GM12872 (cell line): ENCODE measurements at regions not wholly inside any gene's neighbourhood (a gene's known extent, or its start where the extent isn't known, plus 50 kb on each side); places are given as distances from the start of the nearest gene placed in this dataset.

Experiments used
- TF ChIP-seq, protein P1 (sequence below): IDR thresholded peaks from 3 replicates; pipeline ENCODE4 v1.5.1; 2011; ENCODE audit warnings: low read depth, mild to moderate bottlenecking, low read length, moderate library complexity; ENCODE audit not compliant: insufficient read depth

DNA sequence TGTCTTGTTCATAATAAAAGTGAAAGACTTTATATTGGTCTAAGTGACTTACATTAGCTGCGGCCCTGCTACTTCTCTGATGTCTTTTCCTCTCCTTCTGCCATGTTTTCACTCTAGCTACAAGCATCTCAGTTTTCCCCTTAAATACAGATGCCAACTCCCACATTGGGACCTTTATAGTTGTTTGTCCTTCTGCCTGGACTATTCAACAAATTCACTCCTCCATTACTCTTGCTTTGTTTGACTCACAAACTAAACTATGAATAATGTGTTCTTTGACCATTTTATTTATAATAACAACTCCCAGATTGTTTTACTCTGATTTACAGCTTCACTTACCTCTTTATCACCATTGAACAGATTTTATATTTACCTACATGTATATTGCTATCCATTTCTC, 1369.9 kb downstream of the SI start:
- TF ChIP-seq, protein P1, sequence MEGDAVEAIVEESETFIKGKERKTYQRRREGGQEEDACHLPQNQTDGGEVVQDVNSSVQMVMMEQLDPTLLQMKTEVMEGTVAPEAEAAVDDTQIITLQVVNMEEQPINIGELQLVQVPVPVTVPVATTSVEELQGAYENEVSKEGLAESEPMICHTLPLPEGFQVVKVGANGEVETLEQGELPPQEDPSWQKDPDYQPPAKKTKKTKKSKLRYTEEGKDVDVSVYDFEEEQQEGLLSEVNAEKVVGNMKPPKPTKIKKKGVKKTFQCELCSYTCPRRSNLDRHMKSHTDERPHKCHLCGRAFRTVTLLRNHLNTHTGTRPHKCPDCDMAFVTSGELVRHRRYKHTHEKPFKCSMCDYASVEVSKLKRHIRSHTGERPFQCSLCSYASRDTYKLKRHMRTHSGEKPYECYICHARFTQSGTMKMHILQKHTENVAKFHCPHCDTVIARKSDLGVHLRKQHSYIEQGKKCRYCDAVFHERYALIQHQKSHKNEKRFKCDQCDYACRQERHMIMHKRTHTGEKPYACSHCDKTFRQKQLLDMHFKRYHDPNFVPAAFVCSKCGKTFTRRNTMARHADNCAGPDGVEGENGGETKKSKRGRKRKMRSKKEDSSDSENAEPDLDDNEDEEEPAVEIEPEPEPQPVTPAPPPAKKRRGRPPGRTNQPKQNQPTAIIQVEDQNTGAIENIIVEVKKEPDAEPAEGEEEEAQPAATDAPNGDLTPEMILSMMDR, result no peak

- TF ChIP-seq, protein P1, result no peak
Observed at GRCh38 chr3:163707659-163708058, 1370.6 kb downstream of the SI start.

DNA sequence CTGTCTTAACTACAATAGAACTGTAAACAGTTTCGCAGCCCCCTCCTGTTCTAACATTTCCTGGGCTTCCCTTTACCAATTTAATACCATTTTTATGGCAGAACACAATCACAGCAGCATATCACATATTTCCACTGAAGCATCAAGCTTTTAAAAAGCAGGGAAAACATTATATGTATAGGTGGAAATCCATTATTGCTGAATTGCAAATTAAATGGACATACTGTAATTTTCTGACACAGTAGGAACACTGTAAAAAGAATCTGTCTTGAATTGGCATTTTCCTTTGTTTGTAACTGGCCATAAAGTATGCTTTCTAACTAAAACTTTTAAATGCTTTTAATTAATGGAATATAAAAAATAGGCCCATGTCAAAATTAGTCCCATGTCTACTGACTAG, 1385.8 kb downstream of the SI start:
- TF ChIP-seq, protein P1, result no peak

GRCh38 chr3:163684651-163685050, 1393.6 kb downstream of the SI start:
- TF ChIP-seq, protein P1, result no peak

GRCh38 chr3:163672954-163673353, 1405.3 kb downstream of the SI start:
- TF ChIP-seq, protein P1, result no peak

GRCh38 chr3:163671201-163671600, 1407.1 kb downstream of the SI start:
- TF ChIP-seq, protein P1, result no peak

- TF ChIP-seq, protein P1, result no peak
Observed at GRCh38 chr3:163664466-163664865, 1413.8 kb downstream of the SI start.

- TF ChIP-seq, protein P1, result no peak
Observed at GRCh38 chr3:163657088-163657487, 1421.2 kb downstream of the SI start.
